OCI-LY1 (cell line): ENCODE measurements at regions not wholly inside any gene's neighbourhood (a gene's known extent, or its start where the extent isn't known, plus 50 kb on each side); places are given as distances from the start of the nearest gene placed in this dataset.
"Not testable (repeated sequence)": the region's sequence is repeated elsewhere in the genome, so short reads cannot be mapped to it uniquely, and the experiment has no call there.

ENCODE experiments used
- H2AFZ ChIP-seq: fragments of 200-600 bp; sonication (generic), shearing (Covaris generic); 2 replicates; pipeline ENCODE4 v1.6.0; 2014; ENCODE audit warnings: antibody characterized with exemption, mild to moderate bottlenecking, low read length
- H3F3A ChIP-seq: fragments of 200-600 bp; sonication (generic), shearing (Covaris generic); 2 replicates; pipeline ENCODE4 v1.6.0; 2014; ENCODE audit warnings: mild to moderate bottlenecking, antibody characterized with exemption, low read length, moderate library complexity; ENCODE audit not compliant: insufficient read depth
- H3K27ac ChIP-seq: fragments of 200-600 bp; sonication (generic); 2 replicates; pipeline ENCODE4 v1.5.1; 2014; ENCODE audit warnings: low read length, mixed run types, mild to moderate bottlenecking, low read depth; ENCODE audit not compliant: poor library complexity, severe bottlenecking
- H3K27me3 ChIP-seq: fragments of 200-600 bp; sonication (generic); 2 replicates; pipeline ENCODE4 v1.6.0; 2014; ENCODE audit warnings: antibody characterized with exemption, mild to moderate bottlenecking, low read length, moderate library complexity; ENCODE audit not compliant: insufficient read depth
- H3K36me3 ChIP-seq: fragments of 200-600 bp; sonication (generic); 2 replicates; pipeline ENCODE4 v1.6.1; 2014; ENCODE audit warnings: mild to moderate bottlenecking, antibody characterized with exemption, low read length, moderate library complexity, mixed read lengths; ENCODE audit not compliant: insufficient read depth
- H3K4me1 ChIP-seq: fragments of 200-600 bp; sonication (generic); 2 replicates; pipeline ENCODE4 v1.5.1; 2014; ENCODE audit warnings: mild to moderate bottlenecking, low read length, moderate library complexity; ENCODE audit not compliant: insufficient read depth, severe bottlenecking
- H3K4me2 ChIP-seq: fragments of 200-600 bp; sonication (generic), shearing (Covaris generic); 2 replicates; pipeline ENCODE4 v1.6.1; 2014; ENCODE audit warnings: low read length
- H3K4me3 ChIP-seq: fragments of 200-600 bp; sonication (generic); 2 replicates; pipeline ENCODE4 v1.5.1; 2014; ENCODE audit warnings: low read length, low read depth, mild to moderate bottlenecking, mixed read lengths; ENCODE audit not compliant: poor library complexity, severe bottlenecking
- H3K79me2 ChIP-seq: fragments of 200-600 bp; shearing (Covaris generic); 2 replicates; pipeline ENCODE4 v1.6.1; 2016; ENCODE audit warnings: mixed run types, low read length, mixed read lengths; ENCODE audit not compliant: insufficient read depth
- H3K9ac ChIP-seq: fragments of 200-600 bp; sonication (generic), shearing (Covaris generic); 2 replicates; pipeline ENCODE4 v1.6.1; 2014; ENCODE audit warnings: mild to moderate bottlenecking, low read length, mixed read lengths
- H3K9me2 ChIP-seq: fragments of 200-600 bp; sonication (generic), shearing (Covaris generic); 2 replicates; pipeline ENCODE4 v1.6.1; 2014; ENCODE audit warnings: low read depth, mild to moderate bottlenecking, low read length, mixed read lengths
- H3K9me3 ChIP-seq: fragments of 200-600 bp; shearing (Covaris generic); 2 replicates; pipeline ENCODE4 v1.6.1; 2014; ENCODE audit warnings: low read length, mixed read lengths
- H4K20me1 ChIP-seq: fragments of 200-600 bp; sonication (generic), shearing (Covaris generic); 2 replicates; pipeline ENCODE4 v1.6.0; 2016; ENCODE audit warnings: mild to moderate bottlenecking, low read length; ENCODE audit not compliant: insufficient read depth
- CTCF ChIP-seq: fragments of 200-600 bp; sonication (generic), shearing (Covaris generic); IDR thresholded peaks from 2 replicates; pipeline ENCODE4 v1.5.1; 2017; ENCODE audit warnings: mild to moderate bottlenecking, antibody characterized with exemption, low read length, moderate library complexity, mixed read lengths
- EZH2 ChIP-seq: fragments of 200-600 bp; sonication (generic), shearing (Covaris generic); IDR thresholded peaks from 2 replicates; pipeline ENCODE4 v1.8.0; 2017; ENCODE audit warnings: borderline replicate concordance, mixed run types, mild to moderate bottlenecking, antibody characterized with exemption, low read length, moderate library complexity, mixed read lengths

GRCh38 chr4:19557161-19557560 is 694.5 kb upstream of the SLIT2 start:
- H2AFZ ChIP-seq: no peak overlapping the region
- H3K9me3 ChIP-seq: no peaks in the 10 kb centered on the region
- no peak overlapping the region for H3K27ac ChIP-seq
- no peak overlapping the region for H3K9ac ChIP-seq
- no peaks in the 10 kb centered on the region for H3K27me3 ChIP-seq
- H3K4me3 ChIP-seq: no peak overlapping the region
- no peak for TF ChIP-seq EZH2
- TF ChIP-seq CTCF: no peak
- H3K79me2 ChIP-seq: no peaks in the 10 kb centered on the region
- no peaks in the 10 kb centered on the region for H3K9me2 ChIP-seq
- no peaks in the 10 kb centered on the region for H3F3A ChIP-seq
- no peaks in the 10 kb centered on the region for H3K36me3 ChIP-seq
- H3K4me1 ChIP-seq: peaks cover 5% of the 10 kb centered on the region
- no peak overlapping the region for H3K4me2 ChIP-seq
- H4K20me1 ChIP-seq: no peaks in the 10 kb centered on the region

GRCh38 chr4:19556276-19556675 is 695.4 kb upstream of the SLIT2 start:
- H2AFZ ChIP-seq, H3K4me3 ChIP-seq, H3K9ac ChIP-seq, H3K36me3 ChIP-seq, H3K4me1 ChIP-seq, H3K9me3 ChIP-seq, H3K27me3 ChIP-seq, H4K20me1 ChIP-seq, H3K4me2 ChIP-seq, H3K9me2 ChIP-seq, H3K27ac ChIP-seq, H3K79me2 ChIP-seq, H3F3A ChIP-seq: not testable (repeated sequence)

- TF ChIP-seq EZH2 (no peak), CTCF (no peak)
- Histone ChIP-seq H3K79me2 (no peaks in the 10 kb centered on the region), H3K36me3 (no peaks in the 10 kb centered on the region), H3K4me1 (peaks cover 10% of the 10 kb centered on the region), H2AFZ (no peak overlapping the region), H3K4me3 (no peak overlapping the region), H3K9ac (no peak overlapping the region), H3K27me3 (no peaks in the 10 kb centered on the region), H3K4me2 (no peak overlapping the region), H4K20me1 (no peaks in the 10 kb centered on the region), H3K27ac (no peak overlapping the region), H3K9me2 (no peaks in the 10 kb centered on the region), H3K9me3 (no peaks in the 10 kb centered on the region), H3F3A (no peaks in the 10 kb centered on the region)
Measured at GRCh38 chr4:19547463-19547862, 704.2 kb upstream of the SLIT2 start.

DNA sequence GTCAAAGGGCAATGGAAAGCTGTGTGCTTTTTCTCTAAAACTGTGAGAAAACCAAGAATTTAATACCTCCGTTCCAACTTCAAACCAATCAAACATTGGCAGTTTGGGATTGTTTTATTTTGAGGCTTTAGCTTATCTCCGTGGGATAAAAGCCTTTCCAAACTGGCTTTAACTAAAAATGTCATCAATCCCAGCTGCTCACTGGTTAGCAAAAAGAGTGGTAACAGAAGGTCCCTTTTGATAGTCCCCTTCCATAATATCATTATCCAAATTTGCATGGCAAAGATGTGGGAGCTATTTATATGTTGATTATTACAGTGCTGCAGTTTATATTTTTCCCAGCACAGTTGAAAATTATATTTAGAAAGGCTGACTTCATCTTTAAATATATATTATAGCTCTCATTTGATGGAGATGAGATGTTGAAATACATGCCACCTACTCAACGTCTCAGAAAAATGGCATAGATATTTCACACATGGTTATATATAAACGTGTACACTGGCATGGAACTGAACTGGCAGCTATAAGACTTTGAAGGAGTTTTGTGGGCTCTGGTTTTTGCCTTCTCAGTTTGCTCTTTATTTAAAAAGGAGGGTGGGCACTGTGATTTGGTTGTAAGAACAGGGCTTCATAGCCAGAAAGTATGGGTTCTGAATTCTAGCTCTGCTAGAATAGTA is 707.1 kb upstream of the SLIT2 start:
- no peaks in the 10 kb centered on the region for H3K9me3 ChIP-seq

More for the DNA sequence above, 707.1 kb upstream of the SLIT2 start:
- Histone ChIP-seq H2AFZ (no peak overlapping the region), H4K20me1 (no peaks in the 10 kb centered on the region), H3K9me2 (no peaks in the 10 kb centered on the region), H3K4me2 (no peak overlapping the region), H3K27ac (no peak overlapping the region), H3F3A (no peaks in the 10 kb centered on the region), H3K36me3 (no peaks in the 10 kb centered on the region), H3K4me3 (no peak overlapping the region), H3K27me3 (no peaks in the 10 kb centered on the region), H3K9ac (no peak overlapping the region), H3K4me1 (peaks cover 26% of the 10 kb centered on the region), H3K79me2 (no peaks in the 10 kb centered on the region)
- TF ChIP-seq EZH2 (no peak), CTCF (no peak)
